RWPE1 (cell line): ENCODE measurements at regions not wholly inside any gene's neighbourhood (a gene's known extent, or its start where the extent isn't known, plus 50 kb on each side); places are given as distances from the start of the nearest gene placed in this dataset.

Source experiments
- CTCF ChIA-PET: fragments of 350-600 bp; sonication (Branson Sonifier 250); formaldehyde crosslinking; extraction: SDS; loops from one replicate; lab custom pipeline; 2021; lab: Yijun Ruan, JAX
- POLR2A ChIA-PET: fragments of 400-600 bp; formaldehyde crosslinking; extraction: SDS; loops from one replicate; lab custom pipeline; 2020; ENCODE audit warnings: antibody characterized with exemption; ENCODE audit not compliant: low non-redundant PET; lab: Yijun Ruan, JAX
- DNase-seq: peaks from one replicate; pipeline ENCODE4 v3.0.0; 2012; ENCODE audit warnings: low spot score
- H3K27ac ChIP-seq: fragments of 450-650 bp; 2 replicates; pipeline ENCODE4 v1.5.1; 2017
- TF ChIP-seq, protein P1 (sequence below): fragments of 450-650 bp; conservative IDR thresholded peaks from 2 replicates; pipeline ENCODE4 v1.5.1; 2017; ENCODE audit warnings: low read depth, mild to moderate bottlenecking

DNA sequence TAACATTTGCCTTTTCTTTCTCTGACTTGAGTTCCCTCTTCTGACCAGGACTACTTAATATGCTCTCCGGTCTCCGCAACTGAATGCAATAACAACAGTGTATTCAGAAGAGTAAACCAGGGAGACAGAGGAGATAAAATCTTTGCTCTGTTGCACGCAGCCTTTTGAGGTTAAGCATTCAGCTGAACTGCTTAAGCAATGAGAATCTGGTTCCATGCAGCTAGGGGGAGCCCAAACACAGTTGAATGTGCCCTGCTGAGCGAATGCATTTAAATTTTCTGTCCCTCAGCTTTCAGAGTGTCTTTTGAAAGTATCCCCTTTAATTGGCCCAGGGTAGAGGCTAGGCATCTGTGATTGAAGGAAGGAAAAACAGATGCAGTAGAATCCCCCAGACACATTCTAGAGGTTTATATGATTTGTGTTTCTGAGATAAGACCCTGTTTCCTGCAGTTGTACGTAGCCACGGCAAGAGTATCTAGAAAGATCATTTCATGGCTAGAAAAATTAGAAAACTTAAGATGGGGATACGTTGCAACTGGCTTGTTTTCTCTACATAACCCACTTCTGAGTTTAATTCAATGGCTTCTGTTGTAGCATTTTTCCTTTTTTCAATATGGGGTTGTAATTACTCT lies 309.6 kb downstream of the TUSC7 start:
- H3K27ac ChIP-seq: no peak overlapping the region
- CTCF ChIA-PET: interaction anchor here (1.0 to 1.6 kb wide), 4 partner anchors 8 to 506 kb away, joined by 3 to 4 read pairs (median 4); no protein-coding TSS in a partner anchor
- DNase-seq: peak; percentile 30
- TF ChIP-seq, protein P1, sequence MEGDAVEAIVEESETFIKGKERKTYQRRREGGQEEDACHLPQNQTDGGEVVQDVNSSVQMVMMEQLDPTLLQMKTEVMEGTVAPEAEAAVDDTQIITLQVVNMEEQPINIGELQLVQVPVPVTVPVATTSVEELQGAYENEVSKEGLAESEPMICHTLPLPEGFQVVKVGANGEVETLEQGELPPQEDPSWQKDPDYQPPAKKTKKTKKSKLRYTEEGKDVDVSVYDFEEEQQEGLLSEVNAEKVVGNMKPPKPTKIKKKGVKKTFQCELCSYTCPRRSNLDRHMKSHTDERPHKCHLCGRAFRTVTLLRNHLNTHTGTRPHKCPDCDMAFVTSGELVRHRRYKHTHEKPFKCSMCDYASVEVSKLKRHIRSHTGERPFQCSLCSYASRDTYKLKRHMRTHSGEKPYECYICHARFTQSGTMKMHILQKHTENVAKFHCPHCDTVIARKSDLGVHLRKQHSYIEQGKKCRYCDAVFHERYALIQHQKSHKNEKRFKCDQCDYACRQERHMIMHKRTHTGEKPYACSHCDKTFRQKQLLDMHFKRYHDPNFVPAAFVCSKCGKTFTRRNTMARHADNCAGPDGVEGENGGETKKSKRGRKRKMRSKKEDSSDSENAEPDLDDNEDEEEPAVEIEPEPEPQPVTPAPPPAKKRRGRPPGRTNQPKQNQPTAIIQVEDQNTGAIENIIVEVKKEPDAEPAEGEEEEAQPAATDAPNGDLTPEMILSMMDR: peak; percentile 76
- POLR2A ChIA-PET: no interaction called here

DNA sequence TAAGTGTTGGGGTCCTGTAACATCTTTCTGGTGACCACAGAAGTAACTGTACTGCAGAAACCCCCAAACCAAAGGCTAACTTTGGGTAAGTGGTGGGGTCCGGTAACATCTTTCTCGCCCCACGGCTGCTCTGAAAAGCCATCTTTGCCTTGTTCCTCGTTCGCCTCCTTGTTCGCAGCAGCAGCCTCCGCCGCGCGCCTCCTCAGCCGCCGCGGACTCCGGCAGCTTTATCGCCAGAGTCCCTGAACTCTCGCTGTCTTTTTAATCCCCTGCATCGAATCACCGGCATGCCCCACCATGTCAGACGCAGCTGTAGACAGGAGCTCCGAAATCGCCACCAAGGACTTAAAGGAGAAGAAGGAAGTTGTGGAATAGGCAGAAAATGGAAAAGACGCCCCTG lies 316.8 kb downstream of the TUSC7 start:
- no peak for DNase-seq
- ChIA-PET CTCF (interaction anchor here (0.6 kb wide), 1 partner anchor 499 kb away, joined by 3 read pairs; no protein-coding TSS in a partner anchor), POLR2A (no interaction called here)
- no peak overlapping the region for H3K27ac ChIP-seq
- TF ChIP-seq, protein P1: no peak

- no peak overlapping the region for H3K27ac ChIP-seq
- CTCF ChIA-PET: interaction anchor here (0.6 to 0.8 kb wide), 4 partner anchors 9 to 1963 kb away, joined by 3 to 5 read pairs (median 3); no protein-coding TSS in a partner anchor
- TF ChIP-seq, protein P1: no peak
- POLR2A ChIA-PET: no interaction called here
- DNase-seq: no peak
Observed at GRCh38 chr3:117035745-117036144, 326.2 kb downstream of the TUSC7 start.

GRCh38 chr3:117036259-117036799 lies 326.8 kb downstream of the TUSC7 start:
- TF ChIP-seq, protein P1: no peak
- ChIA-PET POLR2A (no interaction called here), CTCF (no interaction called here)
- DNase-seq: no peak
- no peak overlapping the region for H3K27ac ChIP-seq

- CTCF ChIA-PET: interaction anchor here (0.7 kb wide), 1 partner anchor 10 kb away, joined by 5 read pairs; no protein-coding TSS in a partner anchor
- POLR2A ChIA-PET: no interaction called here
- no peak overlapping the region for H3K27ac ChIP-seq
- TF ChIP-seq, protein P1: no peak
- no peak for DNase-seq
Observed at GRCh38 chr3:117045143-117045542, 335.6 kb downstream of the TUSC7 start.

- CTCF ChIA-PET: interaction anchor here (0.6 kb wide), 1 partner anchor 155 kb away, joined by 8 read pairs; no protein-coding TSS in a partner anchor
- POLR2A ChIA-PET: no interaction called here
- H3K27ac ChIP-seq: no peak overlapping the region
- TF ChIP-seq, protein P1: no peak
- DNase-seq: no peak
Observed at GRCh38 chr3:117047951-117048705, 338.5 kb downstream of the TUSC7 start.
